GM12878 (cell line): ENCODE measurements at regions not wholly inside any gene's neighbourhood (a gene's known extent, or its start where the extent isn't known, plus 50 kb on each side); places are given as distances from the start of the nearest gene placed in this dataset.

ENCODE experiments used
- CHD1 ChIP-seq: IDR thresholded peaks from 2 replicates; pipeline ENCODE4 v1.6.1; 2012; ENCODE audit warnings: low read depth, low read length, improper control_type of control experiment
- TF ChIP-seq, protein P1 (sequence below), 3 experiments: IDR thresholded peaks in 2 of 3; conservative IDR thresholded peaks in 1 of 3; 2 replicates each; pipeline ENCODE4 v1.5.1; 2011; ENCODE audit warnings: low read depth in 3 of 3, low read length in 3 of 3, mild to moderate bottlenecking in 3 of 3, control low read depth in 2 of 3, moderate library complexity in 2 of 3, inconsistent platforms in 1 of 3, mixed read lengths in 1 of 3; ENCODE audit not compliant: control insufficient read depth in 2 of 3, insufficient read depth in 1 of 3; ENCODE audit errors: extremely low read depth in 1 of 3

DNA sequence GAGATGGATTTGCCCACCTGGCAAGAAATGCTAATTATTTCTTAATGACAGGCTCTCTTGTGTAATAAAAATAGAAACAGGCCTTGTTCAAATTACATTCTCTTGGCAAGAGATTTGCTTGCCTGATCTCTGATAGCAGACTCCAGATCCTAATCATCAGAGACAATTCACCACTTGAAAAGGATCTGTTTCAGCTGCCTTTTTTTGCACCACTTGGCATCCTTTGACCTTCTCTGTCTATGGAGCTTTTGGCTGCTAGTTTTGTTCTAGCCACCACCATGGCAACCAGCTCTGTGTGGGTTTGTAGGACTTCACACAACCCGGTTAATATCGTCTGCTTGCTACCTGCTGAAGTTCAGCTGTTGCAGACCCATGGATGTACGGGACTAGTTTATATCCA, 241.1 kb upstream of the TLL1 start:
- TF ChIP-seq CHD1, result no peak
- TF ChIP-seq, protein P1, sequence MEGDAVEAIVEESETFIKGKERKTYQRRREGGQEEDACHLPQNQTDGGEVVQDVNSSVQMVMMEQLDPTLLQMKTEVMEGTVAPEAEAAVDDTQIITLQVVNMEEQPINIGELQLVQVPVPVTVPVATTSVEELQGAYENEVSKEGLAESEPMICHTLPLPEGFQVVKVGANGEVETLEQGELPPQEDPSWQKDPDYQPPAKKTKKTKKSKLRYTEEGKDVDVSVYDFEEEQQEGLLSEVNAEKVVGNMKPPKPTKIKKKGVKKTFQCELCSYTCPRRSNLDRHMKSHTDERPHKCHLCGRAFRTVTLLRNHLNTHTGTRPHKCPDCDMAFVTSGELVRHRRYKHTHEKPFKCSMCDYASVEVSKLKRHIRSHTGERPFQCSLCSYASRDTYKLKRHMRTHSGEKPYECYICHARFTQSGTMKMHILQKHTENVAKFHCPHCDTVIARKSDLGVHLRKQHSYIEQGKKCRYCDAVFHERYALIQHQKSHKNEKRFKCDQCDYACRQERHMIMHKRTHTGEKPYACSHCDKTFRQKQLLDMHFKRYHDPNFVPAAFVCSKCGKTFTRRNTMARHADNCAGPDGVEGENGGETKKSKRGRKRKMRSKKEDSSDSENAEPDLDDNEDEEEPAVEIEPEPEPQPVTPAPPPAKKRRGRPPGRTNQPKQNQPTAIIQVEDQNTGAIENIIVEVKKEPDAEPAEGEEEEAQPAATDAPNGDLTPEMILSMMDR (IDR thresholded peaks at IDR 0.05 in 2 of 3, conservative IDR thresholded peaks at IDR 0.05 in 1 of 3; ENCODE audit: control insufficient read depth in 2 of 3, extremely low read depth in 1 of 3, insufficient read depth in 1 of 3, low read depth in 3 of 3, low read length in 3 of 3), result no peak
